ENCODE measurements at regions not wholly inside any gene's neighbourhood (a gene's known extent, or its start where the extent isn't known, plus 50 kb on each side); places are given as distances from the start of the nearest gene placed in this dataset.

DNA sequence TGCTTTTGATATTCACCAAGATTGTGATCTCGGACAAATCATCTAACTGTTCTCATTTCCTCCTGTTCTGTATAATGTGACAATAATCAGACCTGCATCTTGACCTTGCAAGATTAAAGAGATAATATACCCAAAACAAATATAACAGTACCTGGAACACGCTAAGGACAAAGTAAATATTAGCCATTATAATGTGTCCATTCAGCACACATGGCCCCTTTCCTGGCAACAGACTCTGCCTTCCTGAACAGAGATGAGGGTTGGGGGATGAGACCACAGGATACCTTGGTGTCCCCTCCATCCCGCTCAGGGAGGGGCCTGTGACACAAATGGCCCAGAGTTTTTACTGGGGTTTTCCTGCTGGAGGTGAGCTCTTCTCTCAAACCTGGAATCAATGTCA is 143.4 kb upstream of the SERPINE2 start:
- no peak overlapping the region for H3K4me3 ChIP-seq (ENCODE audit: low read depth, low read length)
- DNase-seq (ENCODE audit: low read depth): no peak
- TF ChIP-seq, protein P1, sequence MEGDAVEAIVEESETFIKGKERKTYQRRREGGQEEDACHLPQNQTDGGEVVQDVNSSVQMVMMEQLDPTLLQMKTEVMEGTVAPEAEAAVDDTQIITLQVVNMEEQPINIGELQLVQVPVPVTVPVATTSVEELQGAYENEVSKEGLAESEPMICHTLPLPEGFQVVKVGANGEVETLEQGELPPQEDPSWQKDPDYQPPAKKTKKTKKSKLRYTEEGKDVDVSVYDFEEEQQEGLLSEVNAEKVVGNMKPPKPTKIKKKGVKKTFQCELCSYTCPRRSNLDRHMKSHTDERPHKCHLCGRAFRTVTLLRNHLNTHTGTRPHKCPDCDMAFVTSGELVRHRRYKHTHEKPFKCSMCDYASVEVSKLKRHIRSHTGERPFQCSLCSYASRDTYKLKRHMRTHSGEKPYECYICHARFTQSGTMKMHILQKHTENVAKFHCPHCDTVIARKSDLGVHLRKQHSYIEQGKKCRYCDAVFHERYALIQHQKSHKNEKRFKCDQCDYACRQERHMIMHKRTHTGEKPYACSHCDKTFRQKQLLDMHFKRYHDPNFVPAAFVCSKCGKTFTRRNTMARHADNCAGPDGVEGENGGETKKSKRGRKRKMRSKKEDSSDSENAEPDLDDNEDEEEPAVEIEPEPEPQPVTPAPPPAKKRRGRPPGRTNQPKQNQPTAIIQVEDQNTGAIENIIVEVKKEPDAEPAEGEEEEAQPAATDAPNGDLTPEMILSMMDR (conservative IDR thresholded peaks at IDR 0.05; ENCODE audit: low read depth, low read length): no peak

DNA sequence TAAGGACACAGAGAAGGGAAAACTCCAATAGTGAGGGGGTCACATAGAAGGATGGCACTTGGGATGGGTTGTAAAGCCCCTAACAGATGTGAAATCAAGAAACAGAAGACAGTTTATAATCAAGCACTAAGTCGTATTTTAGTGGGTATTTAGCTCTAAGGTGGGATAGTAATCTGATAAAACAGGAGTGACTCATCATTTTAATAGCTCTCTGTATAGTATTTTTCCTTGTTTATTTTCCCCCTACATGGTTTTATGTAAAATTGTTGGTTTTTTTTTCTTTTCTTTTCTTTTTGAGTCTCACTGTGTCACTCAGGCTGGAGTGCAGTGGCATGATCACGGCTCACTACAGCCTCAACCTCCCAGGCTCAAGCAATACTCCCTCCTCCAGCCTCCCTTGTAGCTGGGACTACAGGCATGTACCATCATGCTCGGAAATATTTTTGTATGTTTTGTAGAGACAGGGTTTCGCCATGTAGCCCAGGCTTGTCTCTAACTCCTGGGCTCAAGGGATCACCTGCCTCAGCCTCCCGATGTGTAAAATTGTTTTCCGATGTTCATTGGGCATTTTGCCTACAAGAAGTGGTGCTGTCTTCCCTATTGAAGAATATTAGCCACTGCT is 142.6 kb upstream of the SERPINE2 start:
- no peak overlapping the region for H3K4me3 ChIP-seq (ENCODE audit: low read depth, low read length)
- no peak for DNase-seq (ENCODE audit: low read depth)
- TF ChIP-seq, protein P1 (conservative IDR thresholded peaks at IDR 0.05; ENCODE audit: low read depth, low read length): no peak

DNA sequence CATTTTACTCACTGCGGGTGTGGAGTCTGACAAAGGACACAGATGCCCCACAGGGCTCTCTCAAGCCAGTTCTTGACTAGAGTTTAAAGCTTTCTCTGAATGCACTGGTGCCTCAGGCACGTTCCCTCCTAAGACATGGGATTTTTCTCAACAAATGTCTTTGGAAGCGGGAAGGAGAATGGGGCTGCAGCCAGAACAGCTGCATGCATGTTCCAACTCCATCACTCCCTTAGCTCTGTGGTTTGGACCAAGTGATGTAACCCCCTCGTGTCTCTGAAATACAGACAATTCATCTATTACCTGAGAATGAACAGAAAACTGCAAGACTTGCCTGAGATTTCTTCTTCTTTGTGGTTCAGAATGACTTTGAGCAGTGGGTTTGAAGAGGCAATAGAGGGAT is 141.7 kb upstream of the SERPINE2 start:
- TF ChIP-seq, protein P1 (conservative IDR thresholded peaks at IDR 0.05; ENCODE audit: low read depth, low read length): no peak
- H3K4me3 ChIP-seq (ENCODE audit: low read depth, low read length): no peak overlapping the region
- DNase-seq (ENCODE audit: low read depth): no peak

DNA sequence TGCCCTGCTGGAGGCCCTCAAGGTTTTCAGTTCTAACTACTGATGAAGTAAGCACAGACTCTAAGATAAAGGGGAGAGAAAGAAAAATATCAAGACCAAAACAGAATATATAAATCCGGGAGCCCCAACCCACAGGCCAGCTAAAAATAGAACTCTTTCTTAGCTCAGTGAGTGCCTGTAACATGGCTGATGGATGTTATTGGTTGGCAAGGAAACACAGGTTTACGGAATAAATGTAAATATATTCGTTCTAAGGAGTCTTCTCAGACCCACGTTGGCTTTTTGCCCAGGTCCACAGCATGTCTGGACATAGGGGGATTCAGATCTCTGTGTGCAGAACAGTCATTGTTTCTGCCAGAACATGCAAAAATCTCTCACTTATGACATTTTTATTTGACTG is 139.0 kb upstream of the SERPINE2 start:
- H3K4me3 ChIP-seq (ENCODE audit: low read depth, low read length): no peak overlapping the region
- TF ChIP-seq, protein P1 (conservative IDR thresholded peaks at IDR 0.05; ENCODE audit: low read depth, low read length): no peak
- DNase-seq (ENCODE audit: low read depth): no peak

DNA sequence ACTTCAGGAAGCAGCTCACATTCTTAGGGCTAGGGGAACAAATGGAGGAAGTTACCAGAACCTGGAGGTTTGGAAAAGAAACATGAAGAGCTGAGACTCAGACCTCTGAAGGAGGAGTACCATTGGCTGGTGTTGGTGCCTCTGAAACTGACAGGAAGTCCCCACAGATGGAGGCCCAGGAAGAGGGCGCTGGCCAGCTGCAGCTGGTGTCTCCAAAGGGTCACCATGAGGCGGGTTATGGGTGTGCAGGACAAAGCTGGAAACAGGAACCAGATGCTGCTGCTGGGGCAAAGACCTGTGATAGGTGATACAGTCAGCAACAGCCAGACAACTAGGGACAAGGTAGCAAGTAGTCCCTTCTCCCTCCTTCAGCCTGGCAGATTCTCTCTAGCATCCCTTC is 136.5 kb upstream of the SERPINE2 start:
- TF ChIP-seq, protein P1 (conservative IDR thresholded peaks at IDR 0.05; ENCODE audit: low read depth, low read length): no peak
- DNase-seq (ENCODE audit: low read depth): no peak
- H3K4me3 ChIP-seq (ENCODE audit: low read depth, low read length): no peak overlapping the region

DNA sequence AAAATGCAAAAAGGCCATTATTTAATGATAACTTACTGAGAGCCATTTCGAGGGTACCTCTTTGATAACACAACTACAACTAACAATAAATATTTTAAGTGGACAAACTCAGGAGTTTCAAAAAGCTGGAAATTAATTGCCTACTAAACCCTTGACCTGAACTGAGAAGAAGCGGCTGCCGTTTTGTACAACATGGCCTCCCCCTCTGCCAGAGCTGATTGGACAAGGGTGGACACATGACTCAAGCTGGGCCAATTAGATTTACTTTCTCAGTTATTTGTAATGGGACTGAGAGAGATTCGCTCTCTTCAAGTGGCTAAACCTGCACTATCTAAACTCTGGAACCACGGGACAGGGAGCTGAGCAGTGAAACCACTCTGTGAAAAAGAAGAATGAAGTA is 135.9 kb upstream of the SERPINE2 start:
- DNase-seq (ENCODE audit: low read depth): no peak
- TF ChIP-seq, protein P1 (conservative IDR thresholded peaks at IDR 0.05; ENCODE audit: low read depth, low read length): no peak
- no peak overlapping the region for H3K4me3 ChIP-seq (ENCODE audit: low read depth, low read length)

DNA sequence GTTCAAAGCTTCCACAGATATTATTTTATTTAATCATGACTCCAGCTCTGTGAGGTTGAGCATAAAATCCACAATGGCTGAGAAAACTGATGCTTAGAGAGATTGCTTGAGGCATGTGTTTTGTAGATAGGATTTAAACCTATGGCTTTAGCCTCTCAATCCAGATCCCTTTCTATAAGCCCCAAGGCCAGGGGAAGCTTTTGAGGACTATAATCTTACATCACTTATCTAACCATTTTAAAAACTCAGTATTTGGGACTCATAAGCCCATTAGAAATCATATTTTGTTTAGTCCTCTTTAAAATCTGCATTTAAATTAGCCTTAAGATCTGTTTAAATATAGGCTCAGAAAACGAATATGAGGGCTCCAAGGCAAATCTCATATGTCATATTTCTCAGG is 135.4 kb upstream of the SERPINE2 start:
- TF ChIP-seq, protein P1 (conservative IDR thresholded peaks at IDR 0.05; ENCODE audit: low read depth, low read length): no peak
- no peak overlapping the region for H3K4me3 ChIP-seq (ENCODE audit: low read depth, low read length)
- no peak for DNase-seq (ENCODE audit: low read depth)

Data from epithelial cell of proximal tubule (primary cell).